SIG-M5 treated with dmso at 0.1 percent for 504 hours (cell line): ENCODE measurements at regions not wholly inside any gene's neighbourhood (a gene's known extent, or its start where the extent isn't known, plus 50 kb on each side); places are given as distances from the start of the nearest gene placed in this dataset.

Experiments
- DNase-seq: peaks from one replicate; lab custom pipeline; 2025; ENCODE audit not compliant: unreplicated experiment; lab: John Stamatoyannopoulos, UW

- no peak for DNase-seq
Measured at GRCh38 chr10:94043431-94043990, 49.8 kb downstream of the PLCE1 start.

GRCh38 chr10:94046098-94046497 lies 52.4 kb downstream of the PLCE1 start:
- DNase-seq = no peak

- DNase-seq = no peak
Measured at GRCh38 chr10:94047293-94047692, 53.6 kb downstream of the PLCE1 start.

- DNase-seq = no peak
Measured at GRCh38 chr10:94049911-94050310, 56.2 kb downstream of the PLCE1 start.

- no peak for DNase-seq
Measured at GRCh38 chr10:94052281-94052680, 58.5 kb downstream of the PLCE1 start.

- no peak for DNase-seq
Measured at GRCh38 chr10:94052866-94053791, 59.4 kb downstream of the PLCE1 start.

GRCh38 chr10:94059178-94059883 lies 65.6 kb downstream of the PLCE1 start:
- DNase-seq = no peak

GRCh38 chr10:94061026-94061425 lies 67.3 kb downstream of the PLCE1 start:
- no peak for DNase-seq

GRCh38 chr10:94062611-94063010 lies 68.9 kb downstream of the PLCE1 start:
- DNase-seq = no peak

- no peak for DNase-seq
Measured at GRCh38 chr10:94065362-94065761, 71.6 kb downstream of the PLCE1 start.

- no peak for DNase-seq
Measured at GRCh38 chr10:94065787-94066186, 72.1 kb downstream of the PLCE1 start.

- DNase-seq = no peak
Measured at GRCh38 chr10:94066411-94066810, 72.7 kb downstream of the PLCE1 start.

- no peak for DNase-seq
Measured at GRCh38 chr10:94069884-94070283, 76.2 kb downstream of the PLCE1 start.

- no peak for DNase-seq
Measured at GRCh38 chr10:94074462-94074861, 80.7 kb downstream of the PLCE1 start.

- no peak for DNase-seq
Measured at GRCh38 chr10:94075506-94075905, 81.8 kb downstream of the PLCE1 start.

- no peak for DNase-seq
Measured at GRCh38 chr10:94076325-94076841, 82.7 kb downstream of the PLCE1 start.

- no peak for DNase-seq
Measured at GRCh38 chr10:94077042-94077441, 83.3 kb downstream of the PLCE1 start.

- no peak for DNase-seq
Measured at GRCh38 chr10:94080108-94080507, 86.4 kb downstream of the PLCE1 start.

- no peak for DNase-seq
Measured at GRCh38 chr10:94083662-94084265, 90.0 kb downstream of the PLCE1 start.

- no peak for DNase-seq
Measured at GRCh38 chr10:94084344-94084743, 90.6 kb downstream of the PLCE1 start.

GRCh38 chr10:94085288-94085687 lies 91.6 kb downstream of the PLCE1 start:
- no peak for DNase-seq
